ENCODE measurements at regions not wholly inside any gene's neighbourhood (a gene's known extent, or its start where the extent isn't known, plus 50 kb on each side); places are given as distances from the start of the nearest gene placed in this dataset.

- no peak for TF ChIP-seq CTCF (IDR thresholded peaks at IDR 0.05)
- TF ChIP-seq EP300 (IDR thresholded peaks at IDR 0.05; ENCODE audit: borderline replicate concordance in 1 of 2, low read depth in 1 of 2, low read length in 1 of 2): no peak
Measured at GRCh38 chr3:187889106-187889505, 143.8 kb upstream of the BCL6 start.

Data from SK-N-SH (cell line).